ENCODE measurements at regions not wholly inside any gene's neighbourhood (a gene's known extent, or its start where the extent isn't known, plus 50 kb on each side); places are given as distances from the start of the nearest gene placed in this dataset.

DNA sequence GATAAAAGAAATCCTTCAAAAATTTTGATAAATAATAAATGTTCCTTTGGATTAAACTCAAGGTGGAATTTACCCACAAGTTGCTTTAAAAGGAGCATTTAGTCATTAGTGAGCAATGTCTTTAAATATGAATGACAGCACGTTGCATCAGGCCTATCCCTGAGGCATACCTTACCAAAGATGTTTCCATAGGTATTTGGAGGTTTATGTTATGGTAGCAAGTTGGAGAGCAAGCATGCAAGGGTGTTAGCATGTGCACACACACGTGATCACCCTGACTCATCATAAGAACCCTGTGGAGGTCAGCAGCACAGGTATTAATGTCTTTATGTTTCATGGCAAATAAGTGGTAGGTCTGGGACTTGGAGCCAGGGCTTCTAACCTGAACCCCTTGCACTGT, 159.9 kb downstream of the ACTR3 start:
- TF ChIP-seq ZNF75D (CRISPR knock-in tag; IDR thresholded peaks at IDR 0.05; ENCODE audit: borderline replicate concordance) (no peak), POLR2A (IDR thresholded peaks at IDR 0.05; ENCODE audit: insufficient read depth in 1 of 2, low read depth in 2 of 2, low read length in 2 of 2) (no peak), POLR2AphosphoS2 (IDR thresholded peaks at IDR 0.05; ENCODE audit: low read depth, low read length) (no peak), ARNTL (CRISPR knock-in tag; IDR thresholded peaks at IDR 0.05) (no peak)
- TF ChIP-seq, protein P1, sequence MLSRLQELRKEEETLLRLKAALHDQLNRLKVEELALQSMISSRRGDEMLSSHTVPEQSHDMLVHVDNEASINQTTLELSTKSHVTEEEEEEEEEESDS (CRISPR knock-in tag; IDR thresholded peaks at IDR 0.05; ENCODE audit: borderline replicate concordance) = no peak
- TF ChIP-seq, protein P2, sequence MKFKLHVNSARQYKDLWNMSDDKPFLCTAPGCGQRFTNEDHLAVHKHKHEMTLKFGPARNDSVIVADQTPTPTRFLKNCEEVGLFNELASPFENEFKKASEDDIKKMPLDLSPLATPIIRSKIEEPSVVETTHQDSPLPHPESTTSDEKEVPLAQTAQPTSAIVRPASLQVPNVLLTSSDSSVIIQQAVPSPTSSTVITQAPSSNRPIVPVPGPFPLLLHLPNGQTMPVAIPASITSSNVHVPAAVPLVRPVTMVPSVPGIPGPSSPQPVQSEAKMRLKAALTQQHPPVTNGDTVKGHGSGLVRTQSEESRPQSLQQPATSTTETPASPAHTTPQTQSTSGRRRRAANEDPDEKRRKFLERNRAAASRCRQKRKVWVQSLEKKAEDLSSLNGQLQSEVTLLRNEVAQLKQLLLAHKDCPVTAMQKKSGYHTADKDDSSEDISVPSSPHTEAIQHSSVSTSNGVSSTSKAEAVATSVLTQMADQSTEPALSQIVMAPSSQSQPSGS (CRISPR knock-in tag; IDR thresholded peaks at IDR 0.05) = no peak
